ENCODE measurements at regions not wholly inside any gene's neighbourhood (a gene's known extent, or its start where the extent isn't known, plus 50 kb on each side); places are given as distances from the start of the nearest gene placed in this dataset.

DNA sequence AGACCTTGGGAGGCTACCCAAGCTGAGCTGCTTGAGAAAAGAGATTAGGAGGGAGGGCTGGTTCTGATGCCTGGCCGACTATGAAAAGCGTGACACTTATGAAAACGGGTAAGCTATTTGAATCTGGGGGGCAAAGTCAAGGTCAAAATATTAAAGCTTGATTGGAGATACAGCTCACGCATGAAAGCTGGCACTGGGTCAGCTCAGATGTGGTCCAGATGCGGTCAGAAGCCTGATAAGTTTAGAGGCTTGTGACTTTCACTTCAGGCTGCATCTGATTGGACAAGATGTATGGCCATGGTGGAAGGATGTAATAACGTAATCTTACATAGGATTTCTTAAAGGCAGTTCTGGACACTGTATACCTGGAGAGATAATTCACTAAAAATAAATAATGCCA is 690.3 kb downstream of the NTRK3 start:
- TF ChIP-seq, protein P1, sequence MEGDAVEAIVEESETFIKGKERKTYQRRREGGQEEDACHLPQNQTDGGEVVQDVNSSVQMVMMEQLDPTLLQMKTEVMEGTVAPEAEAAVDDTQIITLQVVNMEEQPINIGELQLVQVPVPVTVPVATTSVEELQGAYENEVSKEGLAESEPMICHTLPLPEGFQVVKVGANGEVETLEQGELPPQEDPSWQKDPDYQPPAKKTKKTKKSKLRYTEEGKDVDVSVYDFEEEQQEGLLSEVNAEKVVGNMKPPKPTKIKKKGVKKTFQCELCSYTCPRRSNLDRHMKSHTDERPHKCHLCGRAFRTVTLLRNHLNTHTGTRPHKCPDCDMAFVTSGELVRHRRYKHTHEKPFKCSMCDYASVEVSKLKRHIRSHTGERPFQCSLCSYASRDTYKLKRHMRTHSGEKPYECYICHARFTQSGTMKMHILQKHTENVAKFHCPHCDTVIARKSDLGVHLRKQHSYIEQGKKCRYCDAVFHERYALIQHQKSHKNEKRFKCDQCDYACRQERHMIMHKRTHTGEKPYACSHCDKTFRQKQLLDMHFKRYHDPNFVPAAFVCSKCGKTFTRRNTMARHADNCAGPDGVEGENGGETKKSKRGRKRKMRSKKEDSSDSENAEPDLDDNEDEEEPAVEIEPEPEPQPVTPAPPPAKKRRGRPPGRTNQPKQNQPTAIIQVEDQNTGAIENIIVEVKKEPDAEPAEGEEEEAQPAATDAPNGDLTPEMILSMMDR (IDR thresholded peaks at IDR 0.05), result no peak
- no peak for TF ChIP-seq EP300 (IDR thresholded peaks at IDR 0.05)
